Stomach (tissue), 4 donors: ENCODE measurements at regions not wholly inside any gene's neighbourhood (a gene's known extent, or its start where the extent isn't known, plus 50 kb on each side); places are given as distances from the start of the nearest gene placed in this dataset.

ENCODE experiments used
- CTCF ChIP-seq, 7 experiments: fragments of 450-650 bp in 4 of 7; fragments of 200-600 bp in 3 of 7; sonication (generic) in 3 of 7; IDR thresholded peaks; one replicate each; pipeline ENCODE4 v1.5.1; 2016 to 2019; ENCODE audit warnings: antibody characterized with exemption in 7 of 7, control low read depth in 2 of 7, mild to moderate bottlenecking in 1 of 7
- POLR2A ChIP-seq, 4 donors: fragments of 450-650 bp; IDR thresholded peaks; one replicate each; pipeline ENCODE4 v1.6.1; 2016; ENCODE audit warnings: antibody characterized with exemption in 4 of 4, control low read depth in 2 of 4, mild to moderate bottlenecking in 1 of 4, moderate library complexity in 1 of 4
- POLR2AphosphoS5 ChIP-seq, 3 donors: sonication (generic); formaldehyde crosslinking; IDR thresholded peaks; one replicate each; pipeline ENCODE4 v1.6.1; 2016; ENCODE audit warnings: antibody characterized with exemption in 3 of 3

- TF ChIP-seq CTCF (IDR thresholded peaks at IDR 0.05) (no peak), POLR2AphosphoS5 (IDR thresholded peaks at IDR 0.05) (no peak), POLR2A (IDR thresholded peaks at IDR 0.05) (no peak)
Observed at GRCh38 chr4:156252358-156252921, 298.8 kb upstream of the CTSO start.
